Central memory CD8-positive, alpha-beta T cell (primary cell): ENCODE measurements at regions not wholly inside any gene's neighbourhood (a gene's known extent, or its start where the extent isn't known, plus 50 kb on each side); places are given as distances from the start of the nearest gene placed in this dataset.

ENCODE experiments used
- ATAC-seq: fragments of 150-1000 bp; cut with Tn5 transposase; replicated peaks from 2 replicates; pipeline ENCODE4 v1.10.0; 2022; ENCODE audit warnings: mild to moderate bottlenecking, moderate FRiP score, moderate number of reproducible peaks; ENCODE audit not compliant: poor library complexity, severe bottlenecking; ENCODE audit errors: extremely low read depth
- DNase-seq, 2 donors: peaks; one replicate each; pipeline ENCODE4 v3.0.0; 2021; ENCODE audit warnings: low spot score in 2 of 2
- H3K27ac Mint-ChIP-seq: one replicate; pipeline ENCODE4 v1.8.0; 2022; ENCODE audit warnings: low read depth, mild to moderate bottlenecking, moderate library complexity, mixed read lengths
- H3K27me3 Mint-ChIP-seq: one replicate; pipeline ENCODE4 v1.8.0; 2022; ENCODE audit warnings: mixed read lengths
- H3K36me3 Mint-ChIP-seq: one replicate; pipeline ENCODE4 v1.8.0; 2022; ENCODE audit warnings: mild to moderate bottlenecking, moderate library complexity, mixed read lengths; ENCODE audit not compliant: insufficient read depth
- H3K4me1 Mint-ChIP-seq: one replicate; pipeline ENCODE4 v1.8.0; 2022; ENCODE audit warnings: mixed read lengths
- H3K4me3 Mint-ChIP-seq: one replicate; pipeline ENCODE4 v1.8.0; 2022; ENCODE audit warnings: mild to moderate bottlenecking, moderate library complexity, mixed read lengths
- H3K9me3 Mint-ChIP-seq: one replicate; pipeline ENCODE4 v1.8.0; 2022; ENCODE audit warnings: mixed read lengths

DNA sequence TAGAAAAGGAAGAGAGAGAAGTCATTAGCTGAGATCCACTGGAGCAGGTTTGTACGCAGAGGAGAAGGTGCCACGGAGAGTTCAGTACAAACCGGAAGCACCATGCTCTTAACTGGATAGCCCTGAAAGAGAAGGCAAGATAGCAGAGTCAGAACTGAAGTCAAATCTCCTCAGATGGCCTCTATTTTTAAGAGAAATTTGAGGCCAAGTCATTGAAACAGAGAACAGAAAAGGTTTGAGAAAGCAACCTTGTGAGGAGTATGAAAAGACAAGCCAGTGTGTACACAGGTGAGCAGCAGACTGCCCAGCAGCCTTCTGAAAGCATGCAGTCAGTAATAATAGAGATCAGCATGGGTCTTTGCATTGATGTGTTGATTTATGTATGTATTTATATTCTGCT lies 66.1 kb upstream of the SPRED1 start:
- Mint-ChIP-seq H3K27me3 (peaks cover 58% of the 10 kb centered on the region), H3K4me1 (no peaks in the 10 kb centered on the region), H3K4me3 (no peak overlapping the region), H3K36me3 (peaks cover 2% of the 10 kb centered on the region), H3K9me3 (no peaks in the 10 kb centered on the region), H3K27ac (no peak overlapping the region)
- ATAC-seq (no peak), DNase-seq (no peak)

DNA sequence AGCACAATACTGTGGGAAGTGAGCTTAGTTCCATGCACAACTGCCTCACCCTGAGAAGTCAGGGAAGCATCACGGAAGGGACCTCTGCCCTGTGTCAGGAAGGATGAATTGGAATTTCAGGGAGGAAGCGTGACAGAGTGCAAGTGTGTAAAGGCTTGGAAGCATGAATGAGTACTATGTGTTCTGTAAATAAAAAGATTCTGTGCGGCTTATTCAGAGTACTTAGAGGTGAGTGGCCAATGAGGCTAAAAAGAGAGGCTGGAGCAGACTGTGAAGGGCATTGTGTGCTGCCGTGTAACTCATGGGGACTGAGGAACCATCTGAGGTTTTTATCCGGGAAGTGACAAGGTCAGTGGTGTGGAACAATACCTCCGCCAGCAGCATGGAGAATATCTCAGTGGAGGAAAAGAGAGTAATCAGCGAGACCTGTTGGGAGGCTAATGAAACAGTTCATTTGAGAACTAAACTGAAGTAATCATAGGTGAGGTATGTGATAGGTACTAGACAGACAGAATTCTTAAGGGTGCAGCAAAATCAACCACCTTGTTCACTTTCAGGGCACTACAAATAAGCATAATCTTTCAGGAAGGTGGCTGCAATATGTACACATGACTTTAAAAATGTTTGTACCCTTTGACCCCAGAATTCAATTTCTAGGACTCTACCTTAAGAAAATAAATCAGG lies 64.9 kb upstream of the SPRED1 start:
- H3K27ac Mint-ChIP-seq = no peak overlapping the region
- peaks cover 53% of the 10 kb centered on the region for H3K27me3 Mint-ChIP-seq
- H3K4me1 Mint-ChIP-seq = no peaks in the 10 kb centered on the region
- ATAC-seq = no peak
- no peak overlapping the region for H3K4me3 Mint-ChIP-seq
- no peak for DNase-seq
- H3K36me3 Mint-ChIP-seq = peaks cover 2% of the 10 kb centered on the region
- H3K9me3 Mint-ChIP-seq = no peaks in the 10 kb centered on the region

DNA sequence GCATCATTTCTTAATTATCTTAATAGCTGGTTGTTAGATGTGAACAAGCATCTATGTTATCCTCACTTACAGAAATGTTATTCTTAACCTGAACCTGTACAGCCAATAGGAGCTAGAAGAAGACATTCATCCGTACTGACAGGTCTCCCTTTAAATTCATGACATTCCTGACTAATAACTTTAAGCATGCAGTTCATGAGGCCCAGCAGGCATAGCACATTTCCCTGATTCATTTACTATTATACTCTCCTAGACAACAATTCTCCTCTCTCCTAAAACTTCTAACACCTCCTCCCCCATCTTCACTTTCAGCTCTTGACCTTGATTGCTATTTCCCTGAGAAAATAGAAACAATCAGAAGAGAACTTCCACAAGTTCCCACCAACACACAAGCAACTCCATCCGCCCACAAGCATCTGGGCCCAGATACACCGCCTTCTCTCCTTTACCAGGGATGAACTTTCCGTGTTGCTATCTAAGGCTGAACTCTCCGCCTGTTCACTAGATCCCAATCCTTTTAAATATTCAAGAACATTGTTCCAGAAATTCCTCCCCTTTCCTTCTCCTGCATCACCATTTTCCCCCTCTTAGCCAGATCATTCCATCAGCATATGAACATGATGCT lies 62.9 kb upstream of the SPRED1 start:
- no peaks in the 10 kb centered on the region for H3K9me3 Mint-ChIP-seq
- H3K36me3 Mint-ChIP-seq = peaks cover 2% of the 10 kb centered on the region
- H3K4me1 Mint-ChIP-seq = no peaks in the 10 kb centered on the region
- H3K27ac Mint-ChIP-seq = no peak overlapping the region
- H3K27me3 Mint-ChIP-seq = peaks cover 45% of the 10 kb centered on the region
- ATAC-seq = no peak
- no peak overlapping the region for H3K4me3 Mint-ChIP-seq
- DNase-seq = no peak

DNA sequence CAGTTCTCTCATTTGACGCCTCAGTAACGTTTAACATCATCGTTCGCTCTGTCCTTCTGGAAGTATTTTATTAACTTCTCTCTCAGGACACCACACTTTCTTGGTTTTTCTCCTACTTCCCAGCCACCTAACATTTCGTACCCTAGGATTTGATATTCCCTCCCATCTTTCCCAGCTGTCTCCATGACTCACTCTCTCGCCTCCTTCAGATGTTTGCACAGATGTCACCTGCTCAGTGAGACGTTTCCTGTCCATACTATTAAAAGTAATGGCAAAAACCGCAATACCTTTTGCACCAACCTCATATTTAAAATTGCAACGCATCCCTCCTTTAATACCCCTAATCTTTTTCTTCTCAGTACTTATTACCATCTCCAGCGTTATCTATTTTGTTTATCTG lies 62.1 kb upstream of the SPRED1 start:
- no peak overlapping the region for H3K4me3 Mint-ChIP-seq
- peaks cover 45% of the 10 kb centered on the region for H3K27me3 Mint-ChIP-seq
- ATAC-seq = no peak

DNA sequence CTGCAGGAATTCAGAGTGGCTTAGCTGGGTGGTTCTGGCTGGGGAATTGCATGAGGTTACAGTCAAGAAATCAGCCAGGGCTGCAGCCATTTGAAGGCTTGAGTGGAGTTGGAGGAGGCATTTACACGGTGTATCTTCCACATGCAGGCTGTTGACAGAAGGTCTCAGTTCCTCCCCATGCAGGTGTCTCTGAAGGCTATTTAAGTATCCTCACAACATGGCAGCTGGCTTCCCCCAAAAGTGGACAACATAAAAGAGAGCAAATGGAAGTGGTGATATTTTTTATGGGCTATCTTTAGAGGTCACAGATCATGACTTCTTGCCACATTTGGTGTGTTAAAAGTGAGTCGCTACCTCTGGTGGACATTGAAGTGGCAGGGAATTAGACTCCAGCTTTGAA lies 60.1 kb upstream of the SPRED1 start:
- Mint-ChIP-seq H3K27ac (no peak overlapping the region), H3K9me3 (no peaks in the 10 kb centered on the region), H3K36me3 (no peaks in the 10 kb centered on the region), H3K4me3 (no peak overlapping the region), H3K27me3 (peaks cover 41% of the 10 kb centered on the region), H3K4me1 (no peaks in the 10 kb centered on the region)
- DNase-seq = no peak
- ATAC-seq = no peak

More for the DNA sequence above, 62.1 kb upstream of the SPRED1 start:
- no peak for DNase-seq
- Mint-ChIP-seq H3K36me3 (no peaks in the 10 kb centered on the region), H3K9me3 (no peaks in the 10 kb centered on the region), H3K4me1 (no peaks in the 10 kb centered on the region), H3K27ac (no peak overlapping the region)

DNA sequence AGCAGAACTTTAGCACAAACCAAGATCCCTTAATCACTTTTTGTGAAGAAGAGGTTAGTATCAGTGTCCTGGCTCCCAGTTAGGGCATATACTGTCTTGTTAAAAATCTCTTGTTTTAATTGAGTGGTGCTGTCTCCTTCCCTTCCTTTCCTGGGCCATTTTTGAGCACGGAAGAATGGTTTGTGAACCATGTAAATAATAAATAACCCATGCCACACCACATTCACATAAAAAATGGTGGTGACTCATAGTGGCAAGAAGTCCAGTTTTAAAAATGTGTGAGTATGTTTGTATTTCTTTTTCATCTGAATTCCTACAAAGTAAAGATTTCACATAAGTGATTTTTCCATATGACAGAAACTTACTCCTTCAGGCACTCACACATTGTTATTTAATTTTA lies 59.1 kb upstream of the SPRED1 start:
- no peaks in the 10 kb centered on the region for H3K4me1 Mint-ChIP-seq
- no peak overlapping the region for H3K4me3 Mint-ChIP-seq
- H3K9me3 Mint-ChIP-seq = no peaks in the 10 kb centered on the region
- H3K27me3 Mint-ChIP-seq = peaks cover 39% of the 10 kb centered on the region
- ATAC-seq (no peak), DNase-seq (no peak)
- H3K27ac Mint-ChIP-seq = no peak overlapping the region
- no peaks in the 10 kb centered on the region for H3K36me3 Mint-ChIP-seq

DNA sequence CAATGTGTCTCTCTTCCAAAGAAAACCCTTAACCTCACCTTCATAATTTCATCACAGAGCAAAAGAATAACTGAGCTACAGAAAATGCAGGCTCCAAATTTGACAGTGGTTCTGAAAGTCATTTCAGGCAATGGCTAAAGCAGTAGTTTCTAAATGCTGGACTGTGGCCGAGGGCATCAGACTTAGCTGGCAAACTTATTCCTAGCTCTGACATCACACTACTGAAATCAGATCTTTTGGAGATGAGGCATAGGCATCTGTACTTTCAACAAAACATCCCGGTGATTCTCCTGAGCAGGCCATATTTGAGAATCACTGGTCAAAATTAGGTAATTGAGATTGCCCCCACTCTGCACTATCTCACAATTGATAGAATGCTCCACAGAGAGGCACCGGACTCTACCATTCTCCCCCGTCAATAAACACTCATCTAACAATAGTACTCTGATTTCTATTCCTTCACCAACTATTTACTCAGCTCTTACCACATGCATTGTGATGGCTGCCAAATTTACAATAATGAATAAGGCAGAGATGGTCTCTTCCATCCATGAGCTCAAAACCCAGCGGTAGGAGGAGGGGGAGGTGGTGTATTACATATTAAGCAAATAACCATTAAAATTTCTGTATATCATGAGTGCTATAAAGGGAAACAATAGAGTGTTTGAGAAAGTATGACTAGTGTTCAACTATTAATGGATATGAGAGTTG lies 57.3 kb upstream of the SPRED1 start:
- no peak for ATAC-seq
- H3K27ac Mint-ChIP-seq = no peak overlapping the region
- peaks cover 49% of the 10 kb centered on the region for H3K27me3 Mint-ChIP-seq
- no peaks in the 10 kb centered on the region for H3K4me1 Mint-ChIP-seq
- no peaks in the 10 kb centered on the region for H3K9me3 Mint-ChIP-seq
- DNase-seq = no peak
- H3K4me3 Mint-ChIP-seq = no peak overlapping the region
- H3K36me3 Mint-ChIP-seq = no peaks in the 10 kb centered on the region

DNA sequence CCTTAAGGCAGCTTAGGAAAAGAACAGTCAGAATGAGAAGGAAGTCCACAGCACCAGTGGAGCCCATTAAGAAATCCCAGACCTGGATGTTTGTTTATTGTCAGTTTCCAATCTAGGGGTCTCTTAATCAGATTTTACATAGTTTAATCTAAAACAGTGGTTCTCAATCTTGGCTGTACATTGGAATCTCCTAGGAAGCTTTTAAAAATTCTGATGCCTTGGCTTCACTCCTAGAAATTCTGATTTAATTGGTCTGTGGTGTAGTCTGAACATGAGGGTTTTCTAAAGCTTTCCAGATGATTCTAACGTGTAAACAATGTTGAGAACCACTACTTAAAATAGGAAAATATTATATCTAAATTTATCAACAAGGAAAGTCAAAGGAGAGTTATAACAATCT lies 56.6 kb upstream of the SPRED1 start:
- H3K9me3 Mint-ChIP-seq = no peaks in the 10 kb centered on the region
- H3K4me3 Mint-ChIP-seq = no peak overlapping the region
- ATAC-seq (no peak), DNase-seq (no peak)
- no peaks in the 10 kb centered on the region for H3K36me3 Mint-ChIP-seq
- peaks cover 49% of the 10 kb centered on the region for H3K27me3 Mint-ChIP-seq
- H3K4me1 Mint-ChIP-seq = no peaks in the 10 kb centered on the region
- H3K27ac Mint-ChIP-seq = no peak overlapping the region

DNA sequence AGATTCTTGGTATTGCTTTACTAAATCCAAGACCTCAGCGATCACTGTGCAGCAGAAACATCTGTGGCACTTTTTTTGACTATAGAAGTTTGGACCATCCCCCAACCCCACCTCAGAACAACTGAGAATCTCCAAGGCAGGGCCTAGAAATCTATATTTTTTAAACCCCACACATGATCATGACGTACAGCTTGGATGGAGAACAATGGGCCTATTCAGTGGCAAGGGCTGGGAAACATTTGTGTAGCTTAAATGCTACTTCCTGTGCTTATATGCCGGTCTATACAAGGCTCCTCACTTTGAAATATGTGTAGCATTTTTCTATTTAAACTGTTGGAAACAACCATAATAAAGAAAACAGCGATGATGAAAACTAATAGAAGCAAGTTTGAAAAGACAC lies 55.1 kb upstream of the SPRED1 start:
- DNase-seq = no peak
- H3K4me1 Mint-ChIP-seq = no peaks in the 10 kb centered on the region
- H3K27ac Mint-ChIP-seq = no peak overlapping the region
- H3K27me3 Mint-ChIP-seq = peaks cover 59% of the 10 kb centered on the region
- ATAC-seq = no peak
- H3K36me3 Mint-ChIP-seq = no peaks in the 10 kb centered on the region
- no peaks in the 10 kb centered on the region for H3K9me3 Mint-ChIP-seq
- H3K4me3 Mint-ChIP-seq = no peak overlapping the region

DNA sequence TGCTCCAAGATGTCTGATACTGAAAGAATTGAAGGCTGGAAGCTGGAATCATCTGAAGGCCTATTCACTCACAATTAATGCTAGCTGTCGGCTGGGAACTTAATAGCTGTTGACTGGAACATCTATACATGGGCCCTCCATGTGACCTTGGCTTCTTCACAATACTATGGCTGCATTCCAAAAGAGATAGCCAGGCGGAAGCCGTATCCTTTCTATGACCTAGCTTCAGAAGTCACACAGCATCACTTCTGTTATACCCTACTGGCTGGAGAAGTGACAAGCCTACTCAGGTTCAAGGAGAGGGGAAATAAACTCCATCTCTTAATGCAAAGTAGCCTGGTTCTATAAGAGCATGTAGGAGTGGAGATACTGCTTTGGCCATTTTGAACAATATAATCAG lies 50.9 kb upstream of the SPRED1 start:
- ATAC-seq (no peak), DNase-seq (no peak)
- H3K36me3 Mint-ChIP-seq = no peaks in the 10 kb centered on the region
- no peak overlapping the region for H3K4me3 Mint-ChIP-seq
- H3K27ac Mint-ChIP-seq = no peak overlapping the region
- H3K27me3 Mint-ChIP-seq = peaks cover 64% of the 10 kb centered on the region
- H3K4me1 Mint-ChIP-seq = no peaks in the 10 kb centered on the region
- no peaks in the 10 kb centered on the region for H3K9me3 Mint-ChIP-seq

DNA sequence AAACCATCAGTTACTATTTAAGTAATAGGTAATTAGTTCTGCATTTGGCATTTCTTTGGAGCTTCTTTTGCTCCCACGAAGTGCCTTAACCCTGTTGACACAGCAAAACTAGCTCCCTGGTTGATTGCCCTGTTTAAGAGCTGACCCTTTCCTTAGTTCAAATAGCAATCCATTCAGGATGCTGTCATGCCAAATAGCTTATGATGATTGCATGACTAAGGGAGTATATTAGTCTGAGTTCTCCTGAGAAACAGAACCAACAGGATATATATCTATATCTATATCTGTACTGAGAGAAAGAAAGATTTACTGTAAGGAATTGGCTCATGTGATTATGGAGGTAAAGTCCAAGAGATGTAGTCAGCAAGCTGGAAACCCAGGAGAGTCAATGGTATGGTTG lies 50.3 kb upstream of the SPRED1 start:
- no peak overlapping the region for H3K27ac Mint-ChIP-seq
- no peak for DNase-seq

More for the DNA sequence above, 50.3 kb upstream of the SPRED1 start:
- Mint-ChIP-seq H3K36me3 (no peaks in the 10 kb centered on the region), H3K4me1 (no peaks in the 10 kb centered on the region), H3K4me3 (no peak overlapping the region), H3K27me3 (peaks cover 67% of the 10 kb centered on the region), H3K9me3 (no peaks in the 10 kb centered on the region)
- no peak for ATAC-seq
